Lower leg skin (tissue), 3 donors: ENCODE measurements at regions not wholly inside any gene's neighbourhood (a gene's known extent, or its start where the extent isn't known, plus 50 kb on each side); places are given as distances from the start of the nearest gene placed in this dataset.

Experiments used
- POLR2A ChIP-seq, 2 donors: fragments of 450-650 bp; IDR thresholded peaks; one replicate each; pipeline ENCODE4 v1.6.1; 2016 to 2017; ENCODE audit warnings: antibody characterized with exemption in 2 of 2, mild to moderate bottlenecking in 1 of 2, moderate library complexity in 1 of 2
- TF ChIP-seq, protein P1 (sequence below), 3 donors: fragments of 450-650 bp; IDR thresholded peaks; one replicate each; pipeline ENCODE4 v1.5.1; 2016; ENCODE audit warnings: antibody characterized with exemption in 3 of 3, mild to moderate bottlenecking in 3 of 3, moderate library complexity in 2 of 3

DNA sequence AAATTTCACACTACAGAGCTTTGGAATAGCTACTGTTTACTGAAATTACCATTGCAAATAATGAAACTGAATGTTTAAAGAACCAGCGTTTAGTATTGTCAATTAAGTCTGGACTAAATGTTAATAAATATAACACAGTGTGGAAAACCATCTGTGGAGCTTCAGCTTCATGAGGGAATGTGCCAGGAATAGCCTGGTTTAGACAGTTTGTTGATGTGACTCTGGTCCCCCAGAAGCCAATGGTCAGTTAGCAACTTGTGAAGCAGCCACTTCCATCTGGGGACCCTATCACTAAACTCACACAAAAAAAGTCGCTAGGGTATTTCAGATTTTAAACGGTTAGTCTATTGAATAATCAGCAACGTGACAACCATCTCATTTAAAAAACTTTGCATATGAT is 207.8 kb downstream of the RAMP3 start:
- TF ChIP-seq, protein P1, sequence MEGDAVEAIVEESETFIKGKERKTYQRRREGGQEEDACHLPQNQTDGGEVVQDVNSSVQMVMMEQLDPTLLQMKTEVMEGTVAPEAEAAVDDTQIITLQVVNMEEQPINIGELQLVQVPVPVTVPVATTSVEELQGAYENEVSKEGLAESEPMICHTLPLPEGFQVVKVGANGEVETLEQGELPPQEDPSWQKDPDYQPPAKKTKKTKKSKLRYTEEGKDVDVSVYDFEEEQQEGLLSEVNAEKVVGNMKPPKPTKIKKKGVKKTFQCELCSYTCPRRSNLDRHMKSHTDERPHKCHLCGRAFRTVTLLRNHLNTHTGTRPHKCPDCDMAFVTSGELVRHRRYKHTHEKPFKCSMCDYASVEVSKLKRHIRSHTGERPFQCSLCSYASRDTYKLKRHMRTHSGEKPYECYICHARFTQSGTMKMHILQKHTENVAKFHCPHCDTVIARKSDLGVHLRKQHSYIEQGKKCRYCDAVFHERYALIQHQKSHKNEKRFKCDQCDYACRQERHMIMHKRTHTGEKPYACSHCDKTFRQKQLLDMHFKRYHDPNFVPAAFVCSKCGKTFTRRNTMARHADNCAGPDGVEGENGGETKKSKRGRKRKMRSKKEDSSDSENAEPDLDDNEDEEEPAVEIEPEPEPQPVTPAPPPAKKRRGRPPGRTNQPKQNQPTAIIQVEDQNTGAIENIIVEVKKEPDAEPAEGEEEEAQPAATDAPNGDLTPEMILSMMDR (IDR thresholded peaks at IDR 0.05): no peak
- TF ChIP-seq POLR2A (IDR thresholded peaks at IDR 0.05): no peak
